Gastrocnemius medialis (tissue), 4 donors: ENCODE measurements at regions not wholly inside any gene's neighbourhood (a gene's known extent, or its start where the extent isn't known, plus 50 kb on each side); places are given as distances from the start of the nearest gene placed in this dataset.

Source experiments
- POLR2A ChIP-seq, 2 donors: fragments of 450-650 bp; IDR thresholded peaks; one replicate each; pipeline ENCODE4 v1.6.1; 2017; ENCODE audit warnings: antibody characterized with exemption in 2 of 2, mild to moderate bottlenecking in 2 of 2, moderate library complexity in 2 of 2
- TF ChIP-seq, protein P1 (sequence below), 5 experiments: fragments of 450-650 bp in 3 of 5; fragments of 200-600 bp in 2 of 5; sonication (generic) in 2 of 5; IDR thresholded peaks in 4 of 5; conservative IDR thresholded peaks in 1 of 5; 1 replicate in 4 of 5; 2 replicates in 1 of 5; pipeline ENCODE4 v1.5.1; 2016 to 2019; ENCODE audit warnings: antibody characterized with exemption in 5 of 5, mild to moderate bottlenecking in 3 of 5, moderate library complexity in 3 of 5

DNA sequence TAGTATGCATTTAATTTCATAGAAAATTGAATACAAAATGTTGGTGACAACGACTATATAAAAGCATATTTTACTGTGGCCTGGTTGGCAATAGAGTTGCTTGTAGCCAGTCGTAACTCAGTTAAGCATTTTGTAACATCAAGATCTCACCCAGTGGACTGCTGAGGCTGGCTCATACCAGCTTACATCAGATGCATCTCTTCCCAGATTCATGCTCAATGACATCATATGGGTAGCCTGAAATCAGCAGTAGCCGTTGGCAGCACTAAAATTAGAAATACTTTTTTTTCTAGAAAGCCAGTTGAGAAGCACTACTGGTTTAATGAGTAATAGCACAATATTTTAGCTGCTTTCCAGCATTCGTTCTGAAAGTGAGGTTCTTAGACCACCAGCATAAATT lies 341.2 kb downstream of the TECRL start:
- TF ChIP-seq, protein P1, sequence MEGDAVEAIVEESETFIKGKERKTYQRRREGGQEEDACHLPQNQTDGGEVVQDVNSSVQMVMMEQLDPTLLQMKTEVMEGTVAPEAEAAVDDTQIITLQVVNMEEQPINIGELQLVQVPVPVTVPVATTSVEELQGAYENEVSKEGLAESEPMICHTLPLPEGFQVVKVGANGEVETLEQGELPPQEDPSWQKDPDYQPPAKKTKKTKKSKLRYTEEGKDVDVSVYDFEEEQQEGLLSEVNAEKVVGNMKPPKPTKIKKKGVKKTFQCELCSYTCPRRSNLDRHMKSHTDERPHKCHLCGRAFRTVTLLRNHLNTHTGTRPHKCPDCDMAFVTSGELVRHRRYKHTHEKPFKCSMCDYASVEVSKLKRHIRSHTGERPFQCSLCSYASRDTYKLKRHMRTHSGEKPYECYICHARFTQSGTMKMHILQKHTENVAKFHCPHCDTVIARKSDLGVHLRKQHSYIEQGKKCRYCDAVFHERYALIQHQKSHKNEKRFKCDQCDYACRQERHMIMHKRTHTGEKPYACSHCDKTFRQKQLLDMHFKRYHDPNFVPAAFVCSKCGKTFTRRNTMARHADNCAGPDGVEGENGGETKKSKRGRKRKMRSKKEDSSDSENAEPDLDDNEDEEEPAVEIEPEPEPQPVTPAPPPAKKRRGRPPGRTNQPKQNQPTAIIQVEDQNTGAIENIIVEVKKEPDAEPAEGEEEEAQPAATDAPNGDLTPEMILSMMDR (IDR thresholded peaks at IDR 0.05 in 4 of 5, conservative IDR thresholded peaks at IDR 0.05 in 1 of 5): no peak
- no peak for TF ChIP-seq POLR2A (IDR thresholded peaks at IDR 0.05)
